ACC112 (cell line): ENCODE measurements at regions not wholly inside any gene's neighbourhood (a gene's known extent, or its start where the extent isn't known, plus 50 kb on each side); places are given as distances from the start of the nearest gene placed in this dataset.

Experiments used
- H2AFZ ChIP-seq: fragments of 200-600 bp; sonication (generic); one replicate; pipeline ENCODE4 v1.6.0; 2017; ENCODE audit warnings: antibody characterized with exemption, low read length; ENCODE audit not compliant: unreplicated experiment
- H3K27ac ChIP-seq: fragments of 200-600 bp; sonication (generic); 2 replicates; pipeline ENCODE4 v1.5.1; 2014; ENCODE audit warnings: low read depth, mild to moderate bottlenecking, antibody characterized with exemption, low read length, moderate library complexity
- H3K27me3 ChIP-seq: fragments of 200-600 bp; sonication (generic); 2 replicates; pipeline ENCODE4 v1.6.1; 2014; ENCODE audit warnings: mild to moderate bottlenecking, antibody characterized with exemption, low read length, moderate library complexity, mixed read lengths; ENCODE audit not compliant: insufficient read depth
- H3K36me3 ChIP-seq: fragments of 200-600 bp; sonication (generic); 2 replicates; pipeline ENCODE4 v1.6.1; 2016; ENCODE audit warnings: mild to moderate bottlenecking, antibody characterized with exemption, low read length, moderate library complexity, mixed read lengths; ENCODE audit not compliant: insufficient read depth
- H3K4me1 ChIP-seq: fragments of 200-600 bp; sonication (generic); one replicate; pipeline ENCODE4 v1.6.1; 2016; ENCODE audit warnings: low read length, mixed read lengths; ENCODE audit not compliant: insufficient read depth, unreplicated experiment, control insufficient read depth
- H3K4me3 ChIP-seq: fragments of 200-600 bp; sonication (generic); 2 replicates; pipeline ENCODE4 v1.5.1; 2014; ENCODE audit warnings: mild to moderate bottlenecking, low read depth, low read length
- H3K79me2 ChIP-seq: fragments of 200-600 bp; sonication (generic); one replicate; pipeline ENCODE4 v1.6.0; 2016; ENCODE audit warnings: low read length; ENCODE audit not compliant: control insufficient read depth, unreplicated experiment, insufficient read depth

- Histone ChIP-seq H3K27me3 (no peaks in the 10 kb centered on the region), H3K79me2 (no peaks in the 10 kb centered on the region), H3K27ac (no peak overlapping the region), H3K4me3 (no peak overlapping the region), H3K4me1 (peaks cover 45% of the 10 kb centered on the region), H2AFZ (no peak overlapping the region), H3K36me3 (no peaks in the 10 kb centered on the region)
Observed at GRCh38 chr2:43049836-43050801, 176.3 kb downstream of the ZFP36L2 start.

- no peak overlapping the region for H3K4me3 ChIP-seq
- H3K27me3 ChIP-seq, result no peaks in the 10 kb centered on the region
- H2AFZ ChIP-seq, result no peak overlapping the region
- no peaks in the 10 kb centered on the region for H3K79me2 ChIP-seq
- H3K4me1 ChIP-seq, result peaks cover 50% of the 10 kb centered on the region
- no peak overlapping the region for H3K27ac ChIP-seq
- no peaks in the 10 kb centered on the region for H3K36me3 ChIP-seq
Observed at GRCh38 chr2:43047187-43047780, 179.1 kb downstream of the ZFP36L2 start.

DNA sequence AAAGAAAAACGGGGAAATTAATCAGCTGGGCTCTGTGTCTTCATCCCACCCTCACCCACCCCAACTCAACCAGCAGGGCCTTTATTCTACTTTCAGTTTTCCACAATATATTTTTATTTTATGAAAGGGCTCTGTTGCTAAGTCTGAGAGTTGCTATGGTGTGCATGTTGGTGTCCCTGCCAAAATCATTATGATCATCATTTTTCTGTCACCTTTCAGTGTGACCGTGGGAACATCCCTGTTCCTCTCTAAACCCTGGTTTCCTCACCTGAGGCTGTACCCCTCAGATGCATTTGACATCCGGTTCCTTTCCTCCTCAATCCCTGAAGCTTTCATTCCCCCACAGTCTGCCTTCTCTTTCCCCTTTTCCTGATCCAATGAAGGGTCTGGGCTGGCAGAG is 180.5 kb downstream of the ZFP36L2 start:
- Histone ChIP-seq H3K27me3 (no peaks in the 10 kb centered on the region), H3K4me1 (peaks cover 49% of the 10 kb centered on the region), H3K4me3 (no peak overlapping the region), H2AFZ (peak overlapping the region; percentile 66), H3K79me2 (no peaks in the 10 kb centered on the region), H3K36me3 (no peaks in the 10 kb centered on the region), H3K27ac (peak overlapping the region; percentile 67)

DNA sequence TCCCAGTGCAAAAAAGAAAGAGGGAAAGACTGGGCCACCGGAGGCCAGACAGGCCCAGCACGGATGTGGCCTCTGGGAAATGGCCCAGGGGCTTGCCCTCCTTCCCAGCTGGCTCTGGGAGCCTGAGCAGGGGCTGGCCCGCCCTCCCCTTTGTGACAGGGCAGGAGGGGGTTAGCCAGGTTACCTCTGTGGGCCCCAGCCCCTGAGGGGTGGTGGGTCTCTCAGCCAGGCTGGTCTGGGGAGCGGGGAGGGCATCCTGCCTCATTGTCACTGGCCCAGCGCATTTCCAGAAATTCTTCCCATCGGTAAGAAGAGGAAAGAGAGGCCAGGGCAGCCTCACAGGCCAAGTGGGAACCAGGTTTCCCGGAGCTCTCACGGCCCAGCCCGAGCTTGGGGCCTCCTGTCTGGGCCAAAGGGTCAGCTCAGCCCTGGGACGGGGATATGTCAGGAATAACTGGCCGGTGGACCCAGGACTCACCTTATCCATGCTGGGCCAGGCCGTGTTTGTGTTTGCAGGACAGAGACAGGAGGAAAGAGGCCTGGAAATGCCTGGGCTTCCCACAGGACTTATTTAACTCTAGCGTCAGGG is 182.2 kb downstream of the ZFP36L2 start:
- H3K4me1 ChIP-seq, result peaks cover 45% of the 10 kb centered on the region
- H3K79me2 ChIP-seq, result no peaks in the 10 kb centered on the region
- H2AFZ ChIP-seq, result no peak overlapping the region
- H3K36me3 ChIP-seq, result no peaks in the 10 kb centered on the region
- H3K27ac ChIP-seq, result no peak overlapping the region
- no peaks in the 10 kb centered on the region for H3K27me3 ChIP-seq
- no peak overlapping the region for H3K4me3 ChIP-seq

DNA sequence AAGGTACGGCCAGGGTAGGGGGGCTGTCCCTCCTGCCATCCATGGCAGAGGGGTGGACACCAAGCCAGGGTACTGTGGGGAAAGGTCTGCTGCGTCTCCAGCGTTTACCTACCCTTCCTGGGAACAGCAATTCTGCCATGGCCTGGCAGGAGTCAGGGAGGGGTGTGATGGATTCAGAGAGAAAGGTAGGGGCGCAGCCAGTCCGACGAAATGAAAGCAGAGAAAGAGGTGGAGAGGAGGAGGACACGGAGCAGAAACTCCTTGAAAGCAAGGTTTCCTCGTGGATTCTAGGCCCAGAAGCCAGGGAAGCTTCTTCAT is 182.9 kb downstream of the ZFP36L2 start:
- Histone ChIP-seq H3K27me3 (no peaks in the 10 kb centered on the region), H3K4me3 (no peak overlapping the region), H3K27ac (no peak overlapping the region), H3K79me2 (no peaks in the 10 kb centered on the region), H3K36me3 (no peaks in the 10 kb centered on the region), H3K4me1 (peaks cover 45% of the 10 kb centered on the region), H2AFZ (no peak overlapping the region)

DNA sequence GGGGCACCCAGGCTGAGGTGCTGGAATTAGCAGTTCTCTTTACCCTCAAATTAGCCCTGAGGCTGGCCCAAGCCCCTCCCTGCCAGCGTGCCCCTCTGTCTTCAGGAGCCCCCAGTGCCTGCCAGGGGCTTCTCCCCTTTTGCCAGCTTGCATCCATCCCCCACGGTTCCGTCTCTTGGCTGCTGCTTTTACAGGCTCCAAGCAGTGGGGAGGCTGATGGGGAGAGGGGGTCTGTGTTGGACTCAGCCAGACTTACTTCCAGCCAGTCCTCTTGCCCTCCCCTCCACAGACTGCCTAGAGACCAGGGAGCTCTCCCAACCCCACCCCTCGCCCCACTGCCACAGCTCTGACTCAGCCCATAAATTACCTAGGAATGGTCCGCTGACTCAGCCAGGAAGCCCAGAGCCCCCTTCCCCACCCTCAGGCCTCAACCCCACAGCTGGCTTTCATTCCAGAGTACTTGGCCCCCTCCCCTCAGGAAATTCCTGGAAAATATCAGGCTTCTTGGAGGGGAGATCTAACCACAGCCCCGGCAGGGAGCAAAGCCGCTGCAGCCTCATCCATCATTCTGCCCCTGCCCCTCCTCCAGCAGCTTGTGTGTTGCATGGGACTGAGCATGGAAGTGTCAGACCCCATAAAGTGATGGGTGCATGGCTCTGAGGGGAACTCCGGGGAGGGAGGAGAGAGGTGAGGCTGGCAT is 184.6 kb downstream of the ZFP36L2 start:
- Histone ChIP-seq H3K27me3 (no peaks in the 10 kb centered on the region), H2AFZ (no peak overlapping the region), H3K27ac (peak overlapping the region; percentile 19; the same call in 1 of the 2 replicates), H3K4me1 (peaks cover 38% of the 10 kb centered on the region), H3K36me3 (no peaks in the 10 kb centered on the region), H3K4me3 (no peak overlapping the region), H3K79me2 (no peaks in the 10 kb centered on the region)

DNA sequence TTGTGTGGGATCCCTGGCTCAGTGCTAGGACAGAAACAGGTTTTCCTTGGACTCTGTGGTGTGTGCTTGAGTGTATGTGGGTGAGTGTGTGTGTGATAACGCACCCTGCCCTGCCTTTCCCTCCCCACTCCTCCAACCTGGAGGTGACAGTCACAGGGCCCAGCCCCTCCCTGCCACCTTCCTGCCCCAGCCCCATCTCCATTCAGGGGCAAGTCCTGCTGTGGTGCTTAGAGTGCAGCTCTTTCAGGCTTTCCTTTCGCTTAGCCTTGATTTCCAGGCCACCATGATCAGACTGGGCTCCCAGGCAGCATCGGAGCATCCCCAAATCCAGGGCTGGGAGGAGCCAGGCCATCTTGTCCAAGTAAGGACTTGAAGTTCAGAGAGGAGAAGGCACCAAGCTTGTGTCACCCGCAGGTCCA is 185.2 kb downstream of the ZFP36L2 start:
- peak overlapping the region; percentile 19; the same call in 1 of the 2 replicates for H3K27ac ChIP-seq
- no peaks in the 10 kb centered on the region for H3K27me3 ChIP-seq
- H3K36me3 ChIP-seq, result no peaks in the 10 kb centered on the region
- H3K4me1 ChIP-seq, result peaks cover 33% of the 10 kb centered on the region
- no peaks in the 10 kb centered on the region for H3K79me2 ChIP-seq
- H3K4me3 ChIP-seq, result no peak overlapping the region
- no peak overlapping the region for H2AFZ ChIP-seq

DNA sequence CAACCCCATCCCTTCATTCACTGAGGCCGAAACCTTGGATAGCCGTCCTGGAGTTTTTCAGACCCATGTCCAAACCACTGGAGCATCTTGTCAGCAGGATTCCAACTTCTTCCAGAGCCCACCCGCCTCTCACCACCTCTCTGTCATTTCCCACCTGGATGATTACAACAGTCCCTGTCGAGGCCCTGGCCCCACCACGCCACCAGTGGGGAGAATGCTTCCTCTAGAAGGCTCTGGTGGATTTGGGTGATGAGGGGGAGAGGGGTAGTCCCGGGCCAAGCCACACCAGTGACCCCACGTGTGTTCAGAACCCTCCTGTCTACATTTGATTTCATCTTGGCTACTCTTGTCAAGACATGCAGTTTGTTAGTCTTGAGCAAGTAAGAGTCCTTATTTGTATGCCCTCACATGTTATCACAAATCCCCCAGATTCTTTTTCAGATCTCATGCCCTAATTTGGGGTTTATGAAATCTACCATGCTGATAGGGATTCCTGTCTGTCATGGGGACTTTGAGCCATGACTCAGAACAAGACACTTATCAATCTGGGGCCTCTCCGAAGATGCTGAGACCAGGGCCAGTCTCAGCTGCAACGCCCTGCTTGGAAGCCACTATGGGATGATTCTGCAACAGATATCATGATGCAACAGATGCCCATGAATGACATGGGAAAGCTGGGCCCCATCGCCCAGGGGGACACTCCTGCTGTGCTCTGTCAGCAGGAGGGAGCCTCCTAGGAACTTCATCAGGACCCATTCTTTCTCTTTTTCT is 186.1 kb downstream of the ZFP36L2 start:
- Histone ChIP-seq H2AFZ (no peak overlapping the region), H3K4me1 (peaks cover 28% of the 10 kb centered on the region), H3K36me3 (no peaks in the 10 kb centered on the region), H3K4me3 (no peak overlapping the region), H3K79me2 (no peaks in the 10 kb centered on the region), H3K27me3 (no peaks in the 10 kb centered on the region), H3K27ac (no peak overlapping the region)

DNA sequence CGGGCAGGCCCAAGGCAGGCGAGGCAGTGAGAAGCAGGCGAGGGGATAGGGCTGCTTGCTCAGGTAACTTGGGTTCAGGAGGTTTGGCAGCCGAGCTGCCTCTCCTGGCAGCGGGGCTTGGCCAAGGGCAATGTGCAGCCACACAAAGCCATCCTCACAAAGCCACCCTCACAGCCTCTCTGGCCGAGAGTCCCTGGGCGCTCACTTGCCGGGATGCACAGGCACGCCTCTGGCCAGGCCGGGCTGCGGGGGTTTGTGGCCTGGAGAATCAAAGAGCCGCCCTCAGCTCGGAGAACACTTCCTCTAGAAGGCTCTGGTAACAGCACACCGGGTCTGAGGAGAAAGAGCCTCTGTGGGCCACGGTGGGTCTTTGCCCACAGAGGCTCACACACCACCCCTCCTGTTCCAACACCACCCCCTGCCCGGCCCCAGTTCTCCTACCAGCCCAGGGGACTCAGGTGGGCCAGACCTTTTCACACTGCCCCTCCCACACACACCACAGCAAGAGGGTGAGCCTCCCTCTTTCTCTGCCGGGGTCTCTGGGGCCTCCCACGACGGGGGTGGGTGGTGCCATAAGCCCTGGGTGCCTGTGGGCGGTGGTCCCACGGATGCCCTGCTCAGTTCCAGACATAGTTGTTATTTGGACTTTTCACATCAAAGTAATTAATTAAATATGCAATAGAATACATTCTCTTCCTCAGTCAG is 186.9 kb downstream of the ZFP36L2 start:
- H3K36me3 ChIP-seq, result no peaks in the 10 kb centered on the region
- H3K27ac ChIP-seq, result no peak overlapping the region
- H3K4me3 ChIP-seq, result no peak overlapping the region
- H3K4me1 ChIP-seq, result peaks cover 28% of the 10 kb centered on the region
- no peaks in the 10 kb centered on the region for H3K79me2 ChIP-seq
- H2AFZ ChIP-seq, result no peak overlapping the region
- H3K27me3 ChIP-seq, result no peaks in the 10 kb centered on the region
